Esophagus squamous epithelium (tissue), 5 donors: ENCODE measurements at regions not wholly inside any gene's neighbourhood (a gene's known extent, or its start where the extent isn't known, plus 50 kb on each side); places are given as distances from the start of the nearest gene placed in this dataset.

Source experiments
- DNase-seq: peaks from one replicate; lab custom pipeline; 2025; lab: John Stamatoyannopoulos, UW
- H3K27ac ChIP-seq, 4 donors: fragments of 200-600 bp; sonication (generic); one replicate each; pipeline ENCODE4 v1.5.1; 2016 to 2019; ENCODE audit warnings: mild to moderate bottlenecking in 1 of 4
- H3K27me3 ChIP-seq, 4 donors: fragments of 200-600 bp; sonication (generic); 1 replicate in 3 of 4; 2 replicates in 1 of 4; pipeline versions ENCODE4 v1.5.1 to v1.6.0; 2017 to 2021; ENCODE audit warnings: antibody characterized with exemption in 1 of 4
- H3K36me3 ChIP-seq, 3 donors: fragments of 200-600 bp; sonication (generic); one replicate each; pipeline ENCODE4 v1.5.1; 2016 to 2019
- H3K4me1 ChIP-seq, 3 donors: fragments of 200-600 bp; sonication (generic); one replicate each; pipeline ENCODE4 v1.5.1; 2017 to 2019
- H3K4me3 ChIP-seq, 4 donors: fragments of 200-600 bp; sonication (generic); 1 replicate in 3 of 4; 2 replicates in 1 of 4; pipeline ENCODE4 v1.5.1; 2016 to 2019; ENCODE audit warnings: mild to moderate bottlenecking in 2 of 4, moderate library complexity in 1 of 4
- H3K9me3 ChIP-seq, 3 donors: fragments of 200-600 bp; sonication (generic); one replicate each; pipeline ENCODE4 v1.5.1; 2016 to 2019
- POLR2A ChIP-seq, 4 donors: fragments of 450-650 bp; IDR thresholded peaks; one replicate each; pipeline ENCODE4 v1.6.1; 2017; ENCODE audit warnings: antibody characterized with exemption in 4 of 4, mild to moderate bottlenecking in 4 of 4, moderate library complexity in 3 of 4
- WGBS, 2 donors: methylation state at CpG; one replicate each; pipeline ENCODE4 v1.1.5; 2018; 5-methylcytosine and 5-hydroxymethylcytosine counted together
- intact Hi-C: fragments of 100-400 bp; cut with DNase I; formaldehyde crosslinking; loops from one replicate; pipeline ENCODE4 v1.15.0; 2022
- TF ChIP-seq, protein P1 (sequence below), 6 experiments: fragments of 450-650 bp in 4 of 6; fragments of 200-600 bp in 2 of 6; sonication (generic) in 2 of 6; IDR thresholded peaks; one replicate each; pipeline ENCODE4 v1.5.1; 2016 to 2019; ENCODE audit warnings: antibody characterized with exemption in 6 of 6, mild to moderate bottlenecking in 4 of 6, moderate library complexity in 4 of 6
- donor health status: DM: yes; HTN: yes; CAD: no.

GRCh38 chr1:167152192-167152876 lies 58.5 kb downstream of the STYXL2 start:
- intact Hi-C loops = no loop called here
- peaks cover 0 to 9% (median 5%) of the 10 kb centered on the region in 3 donors for H3K4me1 ChIP-seq
- DNase-seq = no peak

GRCh38 chr1:167156466-167156865 lies 62.6 kb downstream of the STYXL2 start:
- no peak overlapping the region for H3K27ac ChIP-seq
- 83 to 88% methylated on average over 2 to 3 of the region's 4 CpGs for WGBS, 2 donors
- no peak overlapping the region for H3K4me3 ChIP-seq
- intact Hi-C loops = no loop called here
- TF ChIP-seq, protein P1, sequence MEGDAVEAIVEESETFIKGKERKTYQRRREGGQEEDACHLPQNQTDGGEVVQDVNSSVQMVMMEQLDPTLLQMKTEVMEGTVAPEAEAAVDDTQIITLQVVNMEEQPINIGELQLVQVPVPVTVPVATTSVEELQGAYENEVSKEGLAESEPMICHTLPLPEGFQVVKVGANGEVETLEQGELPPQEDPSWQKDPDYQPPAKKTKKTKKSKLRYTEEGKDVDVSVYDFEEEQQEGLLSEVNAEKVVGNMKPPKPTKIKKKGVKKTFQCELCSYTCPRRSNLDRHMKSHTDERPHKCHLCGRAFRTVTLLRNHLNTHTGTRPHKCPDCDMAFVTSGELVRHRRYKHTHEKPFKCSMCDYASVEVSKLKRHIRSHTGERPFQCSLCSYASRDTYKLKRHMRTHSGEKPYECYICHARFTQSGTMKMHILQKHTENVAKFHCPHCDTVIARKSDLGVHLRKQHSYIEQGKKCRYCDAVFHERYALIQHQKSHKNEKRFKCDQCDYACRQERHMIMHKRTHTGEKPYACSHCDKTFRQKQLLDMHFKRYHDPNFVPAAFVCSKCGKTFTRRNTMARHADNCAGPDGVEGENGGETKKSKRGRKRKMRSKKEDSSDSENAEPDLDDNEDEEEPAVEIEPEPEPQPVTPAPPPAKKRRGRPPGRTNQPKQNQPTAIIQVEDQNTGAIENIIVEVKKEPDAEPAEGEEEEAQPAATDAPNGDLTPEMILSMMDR (IDR thresholded peaks at IDR 0.05) = no peak
- no peak for TF ChIP-seq POLR2A (IDR thresholded peaks at IDR 0.05)
- H3K36me3 ChIP-seq = no peaks in the 10 kb centered on the region
- H3K27me3 ChIP-seq = no peaks in the 10 kb centered on the region
- DNase-seq = no peak
- no peaks in the 10 kb centered on the region for H3K9me3 ChIP-seq
- peaks cover 0 to 9% (median 5%) of the 10 kb centered on the region in 3 donors for H3K4me1 ChIP-seq

More at GRCh38 chr1:167152192-167152876, 58.5 kb downstream of the STYXL2 start:
- Histone ChIP-seq H3K4me3 (no peak overlapping the region), H3K27ac (peak overlapping the region in 2 of 4 donors; percentile 21 to 29), H3K27me3 (peaks cover 0 to 7% (median 0%) of the 10 kb centered on the region in 4 donors), H3K36me3 (no peaks in the 10 kb centered on the region), H3K9me3 (no peaks in the 10 kb centered on the region)
- TF ChIP-seq POLR2A (IDR thresholded peaks at IDR 0.05) = no peak
- TF ChIP-seq, protein P1 (IDR thresholded peaks at IDR 0.05) = no peak
- WGBS, 2 donors = 16 to 53% methylated on average over 5 to 6 of the region's 6 CpGs

DNA sequence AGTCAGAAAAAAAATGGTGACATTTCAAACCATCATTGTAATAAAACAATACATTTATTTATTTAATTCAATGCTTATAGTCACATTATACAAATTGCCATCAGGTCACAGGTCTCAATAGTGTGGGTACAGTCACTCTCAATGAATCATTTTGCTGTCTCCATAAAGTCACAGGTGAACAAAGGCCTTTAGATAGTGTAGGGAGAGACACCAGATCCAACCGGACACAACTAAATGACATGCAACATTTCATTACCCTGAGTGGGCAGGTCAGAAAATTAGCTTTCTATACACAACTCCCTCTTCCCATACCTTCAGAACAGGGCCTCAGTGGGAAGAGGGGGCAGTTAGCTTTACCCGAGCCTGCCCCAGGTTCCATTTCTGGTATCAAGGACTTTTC lies 63.2 kb downstream of the STYXL2 start:
- Histone ChIP-seq H3K9me3 (no peaks in the 10 kb centered on the region), H3K27ac (no peak overlapping the region), H3K4me3 (no peak overlapping the region), H3K36me3 (no peaks in the 10 kb centered on the region), H3K27me3 (no peaks in the 10 kb centered on the region), H3K4me1 (peaks cover 0 to 9% (median 5%) of the 10 kb centered on the region in 3 donors)
- 85 to 91% methylated on average over 2 of the region's 2 CpGs for WGBS, 2 donors
- DNase-seq = no peak
- TF ChIP-seq, protein P1 (IDR thresholded peaks at IDR 0.05) = no peak
- intact Hi-C loops = no loop called here

DNA sequence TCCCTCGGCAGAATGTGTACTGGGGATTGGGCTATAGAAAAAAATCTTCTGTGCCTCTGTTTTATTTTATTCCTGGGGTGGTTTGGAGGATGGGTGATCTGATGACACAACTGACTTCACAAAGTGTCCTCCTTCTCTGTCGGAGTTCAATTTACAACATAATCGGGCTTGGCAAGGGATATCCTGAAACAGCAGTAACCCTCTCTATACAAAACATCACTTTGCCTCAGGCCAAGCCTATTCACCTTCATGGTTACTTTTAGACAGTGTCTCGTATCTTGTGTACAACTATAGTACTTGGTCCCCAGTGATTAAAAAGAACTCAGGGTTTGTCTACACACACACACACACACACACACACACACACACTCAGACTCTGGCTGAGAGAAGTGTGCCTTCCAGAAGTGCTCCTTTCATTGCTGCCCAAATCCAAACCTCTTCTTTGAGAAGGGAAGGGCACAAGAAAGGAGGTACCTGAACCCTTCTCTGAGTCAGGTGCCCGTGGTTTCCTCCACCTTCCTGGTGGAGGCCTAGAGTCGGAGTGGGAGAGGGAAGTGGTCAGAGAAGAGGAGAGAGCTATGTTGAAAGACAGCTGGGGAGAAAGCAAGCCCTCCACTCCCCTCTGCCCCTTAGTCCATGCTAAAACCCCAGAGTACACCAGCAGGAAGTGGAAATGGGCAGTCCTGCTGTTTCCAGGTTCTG lies 62.4 kb upstream of the POU2F1 start:
- WGBS, 2 donors = 36 to 47% methylated on average over 5 to 6 of the region's 6 CpGs
- Histone ChIP-seq H3K36me3 (no peaks in the 10 kb centered on the region), H3K4me3 (no peak overlapping the region), H3K27me3 (no peaks in the 10 kb centered on the region), H3K9me3 (no peaks in the 10 kb centered on the region), H3K27ac (no peak overlapping the region), H3K4me1 (no peaks in the 10 kb centered on the region)
- intact Hi-C loops = no loop called here
- DNase-seq = no peak
- TF ChIP-seq, protein P1 (IDR thresholded peaks at IDR 0.05) = no peak
- no peak for TF ChIP-seq POLR2A (IDR thresholded peaks at IDR 0.05)

GRCh38 chr1:167158813-167159275 lies 61.8 kb upstream of the POU2F1 start:
- Histone ChIP-seq H3K9me3 (no peaks in the 10 kb centered on the region), H3K27me3 (no peaks in the 10 kb centered on the region), H3K36me3 (no peaks in the 10 kb centered on the region), H3K4me3 (no peak overlapping the region), H3K27ac (no peak overlapping the region), H3K4me1 (no peaks in the 10 kb centered on the region)
- intact Hi-C loops = no loop called here
- TF ChIP-seq POLR2A (IDR thresholded peaks at IDR 0.05) = no peak
- TF ChIP-seq, protein P1 (IDR thresholded peaks at IDR 0.05) = no peak
- WGBS, 2 donors = 80 to 86% methylated on average over 3 of the region's 3 CpGs
- no peak for DNase-seq
